ENCODE measurements at regions not wholly inside any gene's neighbourhood (a gene's known extent, or its start where the extent isn't known, plus 50 kb on each side); places are given as distances from the start of the nearest gene placed in this dataset.

DNA sequence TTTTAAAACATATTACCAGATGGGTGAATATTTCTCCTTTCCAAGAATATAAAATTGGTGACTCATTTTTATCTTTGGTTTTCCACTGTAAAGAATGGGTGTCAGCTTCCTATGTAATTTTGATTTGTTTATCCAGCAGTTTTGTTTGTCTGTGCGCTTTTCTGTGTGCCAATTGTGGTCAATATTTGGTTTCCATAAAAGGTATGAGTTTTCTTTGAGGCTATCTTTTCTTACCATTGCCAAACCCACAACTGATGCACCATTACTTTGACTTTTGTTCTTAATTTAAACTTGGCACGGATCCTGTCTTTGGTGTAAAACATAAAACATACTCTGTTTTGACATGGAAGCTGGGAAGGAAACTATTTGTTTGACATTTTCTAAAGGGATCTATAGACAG is 78.8 kb upstream of the NAV3 start:
- Histone ChIP-seq H2BK120ac (ENCODE audit: low read depth, low read length, poor library complexity, severe bottlenecking) (no peak overlapping the region), H3K14ac (ENCODE audit: insufficient read depth, low read length) (no peak overlapping the region), H2BK15ac (ENCODE audit: low read depth, low read length) (no peak overlapping the region), H2AFZ (ENCODE audit: low read length) (no peak overlapping the region), H4K5ac (ENCODE audit: insufficient read length, low read depth, low read length) (no peak overlapping the region), H3K4me2 (ENCODE audit: insufficient read depth, insufficient read length, low read length) (no peak overlapping the region), H3K23ac (ENCODE audit: insufficient read length, low read depth, low read length) (no peak overlapping the region), H3K9me3 (ENCODE audit: control insufficient read depth, low read depth, low read length) (no peaks in the 10 kb centered on the region), H3K23me2 (ENCODE audit: insufficient read length, low read depth, low read length, poor library complexity, severe bottlenecking) (no peaks in the 10 kb centered on the region), H4K91ac (ENCODE audit: insufficient read length, low read depth, low read length) (no peak overlapping the region), H3K4me1 (ENCODE audit: insufficient read depth, low read length) (no peaks in the 10 kb centered on the region), H3K56ac (ENCODE audit: insufficient read length, low read depth, low read length) (no peak overlapping the region), H3K27me3 (ENCODE audit: insufficient read depth, low read length) (no peaks in the 10 kb centered on the region), H3K79me2 (ENCODE audit: insufficient read depth, low read length) (no peaks in the 10 kb centered on the region), H3K18ac (ENCODE audit: insufficient read length, low read depth, low read length) (no peak overlapping the region), H4K8ac (replicated peaks; ENCODE audit: insufficient read length, low read depth, low read length) (no peak overlapping the region), H3K27ac (ENCODE audit: insufficient read length, low read depth, low read length) (no peak overlapping the region), H2AK5ac (ENCODE audit: insufficient read length, low read length) (no peak overlapping the region), H3K9ac (ENCODE audit: extremely low read depth, insufficient read length, low read length) (no peak overlapping the region), H2BK5ac (ENCODE audit: insufficient read length, low read length) (no peak overlapping the region), H2BK12ac (ENCODE audit: insufficient read length, low read depth, low read length) (no peak overlapping the region), H3K4ac (ENCODE audit: low read depth, low read length) (no peak overlapping the region), H4K20me1 (ENCODE audit: control insufficient read depth, insufficient read depth, insufficient read length) (no peaks in the 10 kb centered on the region), H3T11ph (ENCODE audit: low read length) (no peak overlapping the region), H3K79me1 (ENCODE audit: insufficient read depth, low read depth, low read length, poor library complexity, severe bottlenecking) (no peaks in the 10 kb centered on the region), H2BK20ac (ENCODE audit: low read depth, low read length, poor library complexity, severe bottlenecking) (no peak overlapping the region)
- Mint-ChIP-seq H3K27me3 (ENCODE audit: low read depth) (no peaks in the 10 kb centered on the region), H3K4me3 (no peak overlapping the region), H3K9me3 (no peaks in the 10 kb centered on the region; a peak in 1 of 5 replicates), H3K27ac (no peak overlapping the region), H3K36me3 (ENCODE audit: insufficient read depth in 1 of 3, low read depth in 3 of 3) (no peaks in the 10 kb centered on the region), H3K4me1 (peaks cover 18 to 22% of the 10 kb centered on the region in 2 experiments)
- no CpG with 5 or more reads among the region's 2 CpGs for WGBS (ENCODE audit: extremely low coverage, insufficient read length, low lambda C conversion rate)
- TF ChIP-seq CTCF (conservative IDR thresholded peaks at IDR 0.05) = no peak
- no peak for DNase-seq
